Suprapubic skin (tissue), 4 donors: ENCODE measurements at regions not wholly inside any gene's neighbourhood (a gene's known extent, or its start where the extent isn't known, plus 50 kb on each side); places are given as distances from the start of the nearest gene placed in this dataset.

Experiments used
- CTCF ChIP-seq, 2 donors: fragments of 200-600 bp in 1 of 2; fragments of 450-650 bp in 1 of 2; sonication (generic) in 1 of 2; IDR thresholded peaks; one replicate each; pipeline ENCODE4 v1.5.1; 2016 to 2019; ENCODE audit warnings: antibody characterized with exemption in 2 of 2, mild to moderate bottlenecking in 1 of 2, moderate library complexity in 1 of 2
- EP300 ChIP-seq: sonication (generic); formaldehyde crosslinking; IDR thresholded peaks from one replicate; pipeline ENCODE4 v1.6.1; 2017; ENCODE audit warnings: antibody characterized with exemption
- POLR2A ChIP-seq, 2 donors: fragments of 450-650 bp; IDR thresholded peaks; one replicate each; pipeline ENCODE4 v1.6.1; 2017; ENCODE audit warnings: antibody characterized with exemption in 2 of 2, mild to moderate bottlenecking in 2 of 2, moderate library complexity in 2 of 2
- POLR2AphosphoS5 ChIP-seq, 3 donors: sonication (generic); formaldehyde crosslinking; IDR thresholded peaks; one replicate each; pipeline ENCODE4 v1.6.1; 2017; ENCODE audit warnings: antibody characterized with exemption in 3 of 3

- no peak for TF ChIP-seq CTCF (IDR thresholded peaks at IDR 0.05)
- TF ChIP-seq EP300 = no peak
- TF ChIP-seq POLR2A (IDR thresholded peaks at IDR 0.05) = no peak
- TF ChIP-seq POLR2AphosphoS5 (IDR thresholded peaks at IDR 0.05) = no peak
These were observed 751.2 kb downstream of the TSN start for GRCh38 chr2:122506620-122507019.
